Vagina (tissue), 2 donors: ENCODE measurements at regions not wholly inside any gene's neighbourhood (a gene's known extent, or its start where the extent isn't known, plus 50 kb on each side); places are given as distances from the start of the nearest gene placed in this dataset.

ENCODE experiments used
- DNase-seq, 2 donors: peaks; one replicate each; pipeline ENCODE4 v3.0.0-alpha.2; 2017; ENCODE audit errors: extremely low spot score in 2 of 2
- H3K27ac ChIP-seq: fragments of 200-600 bp; sonication (generic); one replicate; pipeline ENCODE4 v1.5.1; 2019
- H3K27me3 ChIP-seq: fragments of 200-600 bp; sonication (generic); one replicate; pipeline ENCODE4 v1.5.1; 2019
- H3K36me3 ChIP-seq, 2 donors: fragments of 200-600 bp; sonication (generic); one replicate each; pipeline ENCODE4 v1.5.1; 2017 to 2019
- H3K4me1 ChIP-seq: fragments of 200-600 bp; sonication (generic); one replicate; pipeline ENCODE4 v1.5.1; 2019
- H3K4me3 ChIP-seq, 2 donors: fragments of 200-600 bp; sonication (generic); 1 replicate in 1 of 2; 2 replicates in 1 of 2; pipeline ENCODE4 v1.5.1; 2016 to 2019
- H3K9me3 ChIP-seq: fragments of 200-600 bp; sonication (generic); one replicate; pipeline ENCODE4 v1.5.1; 2019
- CTCF ChIP-seq, 3 experiments: fragments of 450-650 bp in 2 of 3; fragments of 200-600 bp in 1 of 3; sonication (generic) in 1 of 3; IDR thresholded peaks; one replicate each; pipeline ENCODE4 v1.5.1; 2017 to 2019; ENCODE audit warnings: antibody characterized with exemption in 3 of 3, mild to moderate bottlenecking in 2 of 3, moderate library complexity in 2 of 3
- POLR2A ChIP-seq, 2 donors: fragments of 450-650 bp; IDR thresholded peaks; one replicate each; pipeline ENCODE4 v1.6.1; 2017; ENCODE audit warnings: antibody characterized with exemption in 2 of 2, mild to moderate bottlenecking in 2 of 2, moderate library complexity in 2 of 2
- POLR2AphosphoS5 ChIP-seq, 2 donors: sonication (generic); formaldehyde crosslinking; IDR thresholded peaks; one replicate each; pipeline ENCODE4 v1.9.0; 2017; ENCODE audit warnings: antibody characterized with exemption in 2 of 2, mild to moderate bottlenecking in 2 of 2, low read depth in 1 of 2; ENCODE audit not compliant: insufficient read depth in 1 of 2
- intact Hi-C: fragments of 100-400 bp; cut with DNase I; formaldehyde crosslinking; loops from one replicate; pipeline ENCODE4 v1.15.1; 2023

GRCh38 chr10:121113385-121113696, 262.2 kb downstream of the WDR11 start:
- H3K36me3 ChIP-seq, result no peaks in the 10 kb centered on the region
- no peaks in the 10 kb centered on the region for H3K27me3 ChIP-seq
- no peaks in the 10 kb centered on the region for H3K4me1 ChIP-seq
- no peak for TF ChIP-seq POLR2A (IDR thresholded peaks at IDR 0.05)
- no peak for TF ChIP-seq POLR2AphosphoS5 (IDR thresholded peaks at IDR 0.05; ENCODE audit: insufficient read depth in 1 of 2, low read depth in 1 of 2)
- no peak for TF ChIP-seq CTCF (IDR thresholded peaks at IDR 0.05)
- no peak overlapping the region for H3K4me3 ChIP-seq
- no peaks in the 10 kb centered on the region for H3K9me3 ChIP-seq
- no peak for DNase-seq
- intact Hi-C loops, result no loop called here
- no peak overlapping the region for H3K27ac ChIP-seq

- no peak overlapping the region for H3K27ac ChIP-seq
- no peaks in the 10 kb centered on the region for H3K36me3 ChIP-seq
- TF ChIP-seq POLR2AphosphoS5 (IDR thresholded peaks at IDR 0.05; ENCODE audit: insufficient read depth in 1 of 2, low read depth in 1 of 2) (no peak), POLR2A (IDR thresholded peaks at IDR 0.05) (no peak), CTCF (IDR thresholded peaks at IDR 0.05) (no peak)
- H3K9me3 ChIP-seq, result no peaks in the 10 kb centered on the region
- intact Hi-C loops, result no loop called here
- no peak overlapping the region for H3K4me3 ChIP-seq
- no peaks in the 10 kb centered on the region for H3K4me1 ChIP-seq
- no peaks in the 10 kb centered on the region for H3K27me3 ChIP-seq
- no peak for DNase-seq
These were observed 262.7 kb downstream of the WDR11 start for GRCh38 chr10:121113911-121114310.

- H3K4me3 ChIP-seq, result no peak overlapping the region
- TF ChIP-seq CTCF (IDR thresholded peaks at IDR 0.05) (no peak), POLR2A (IDR thresholded peaks at IDR 0.05) (no peak), POLR2AphosphoS5 (IDR thresholded peaks at IDR 0.05; ENCODE audit: insufficient read depth in 1 of 2, low read depth in 1 of 2) (no peak)
- H3K27me3 ChIP-seq, result no peaks in the 10 kb centered on the region
- no peaks in the 10 kb centered on the region for H3K4me1 ChIP-seq
- intact Hi-C loops, result no loop called here
- no peaks in the 10 kb centered on the region for H3K9me3 ChIP-seq
- no peaks in the 10 kb centered on the region for H3K36me3 ChIP-seq
- H3K27ac ChIP-seq, result no peak overlapping the region
- DNase-seq, result no peak
These were observed 264.0 kb downstream of the WDR11 start for GRCh38 chr10:121115154-121115553.

GRCh38 chr10:121121462-121121861, 270.3 kb downstream of the WDR11 start:
- no peak for TF ChIP-seq POLR2A (IDR thresholded peaks at IDR 0.05)
- no peak for TF ChIP-seq POLR2AphosphoS5 (IDR thresholded peaks at IDR 0.05; ENCODE audit: insufficient read depth in 1 of 2, low read depth in 1 of 2)
- no peak for TF ChIP-seq CTCF (IDR thresholded peaks at IDR 0.05)
- no peak for DNase-seq
- Histone ChIP-seq H3K4me3 (no peak overlapping the region), H3K27me3 (no peaks in the 10 kb centered on the region), H3K9me3 (no peaks in the 10 kb centered on the region), H3K4me1 (no peaks in the 10 kb centered on the region), H3K27ac (no peak overlapping the region), H3K36me3 (no peaks in the 10 kb centered on the region)
- intact Hi-C loops, result no loop called here

GRCh38 chr10:121127151-121127906, 276.2 kb downstream of the WDR11 start:
- DNase-seq, result no peak
- H3K36me3 ChIP-seq, result no peaks in the 10 kb centered on the region
- TF ChIP-seq CTCF (IDR thresholded peaks at IDR 0.05) (no peak), POLR2AphosphoS5 (IDR thresholded peaks at IDR 0.05; ENCODE audit: insufficient read depth in 1 of 2, low read depth in 1 of 2) (no peak), POLR2A (IDR thresholded peaks at IDR 0.05) (no peak)

More at GRCh38 chr10:121127151-121127906, 276.2 kb downstream of the WDR11 start:
- H3K27ac ChIP-seq, result no peak overlapping the region
- intact Hi-C loops, result no loop called here
- no peaks in the 10 kb centered on the region for H3K9me3 ChIP-seq
- H3K4me1 ChIP-seq, result peaks cover 6% of the 10 kb centered on the region
- H3K4me3 ChIP-seq, result no peak overlapping the region
- H3K27me3 ChIP-seq, result no peaks in the 10 kb centered on the region
